Spleen (tissue), 7 donors: ENCODE measurements at regions not wholly inside any gene's neighbourhood (a gene's known extent, or its start where the extent isn't known, plus 50 kb on each side); places are given as distances from the start of the nearest gene placed in this dataset.
"Not testable (repeated sequence)": the region's sequence is repeated elsewhere in the genome, so short reads cannot be mapped to it uniquely, and the experiment has no call there.

Experiments
- POLR2A ChIP-seq, 3 donors: fragments of 450-650 bp; IDR thresholded peaks; one replicate each; pipeline ENCODE4 v1.5.1; 2017; ENCODE audit warnings: antibody characterized with exemption in 3 of 3, mild to moderate bottlenecking in 1 of 3
- TF ChIP-seq, protein P1 (sequence below), 11 experiments: fragments of 200-600 bp in 7 of 11; fragments of 450-650 bp in 4 of 11; sonication (generic) in 4 of 11; IDR thresholded peaks in 8 of 11; conservative IDR thresholded peaks in 3 of 11; 1 replicate in 7 of 11; 2 replicates in 4 of 11; pipeline versions ENCODE4 v1.4.0 to v1.8.0; 2016 to 2021; ENCODE audit warnings: antibody characterized with exemption in 11 of 11, inconsistent platforms in 4 of 11, mild to moderate bottlenecking in 1 of 11
- donor health status: DM: no; HTN: no; CAD: no; lungs with moderate emphysema.
- donor health status: DM: no; HTN: no; CAD: no.
- donor health status: DM: no; HTN: no; CAD: no.

DNA sequence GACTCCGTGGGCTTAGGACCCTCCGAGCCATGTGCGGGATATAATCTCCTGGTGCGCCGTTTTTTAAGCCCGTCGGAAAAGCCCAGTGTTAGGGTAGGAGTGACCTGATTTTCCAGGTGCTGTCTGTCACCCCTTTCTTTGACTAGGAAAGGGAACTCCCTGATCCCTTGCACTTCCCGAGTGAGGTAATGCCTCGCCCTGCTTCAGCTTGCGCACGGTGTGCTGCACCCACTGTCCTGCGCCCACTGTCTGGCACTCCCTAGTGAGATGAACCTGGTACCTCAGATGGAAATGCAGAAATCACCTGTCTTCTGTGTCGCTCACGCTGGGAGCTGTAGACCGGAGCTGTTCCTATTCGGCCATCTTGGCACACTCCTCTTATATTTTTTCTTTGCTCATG lies 95.1 kb upstream of the FRMD4B start:
- TF ChIP-seq, protein P1, sequence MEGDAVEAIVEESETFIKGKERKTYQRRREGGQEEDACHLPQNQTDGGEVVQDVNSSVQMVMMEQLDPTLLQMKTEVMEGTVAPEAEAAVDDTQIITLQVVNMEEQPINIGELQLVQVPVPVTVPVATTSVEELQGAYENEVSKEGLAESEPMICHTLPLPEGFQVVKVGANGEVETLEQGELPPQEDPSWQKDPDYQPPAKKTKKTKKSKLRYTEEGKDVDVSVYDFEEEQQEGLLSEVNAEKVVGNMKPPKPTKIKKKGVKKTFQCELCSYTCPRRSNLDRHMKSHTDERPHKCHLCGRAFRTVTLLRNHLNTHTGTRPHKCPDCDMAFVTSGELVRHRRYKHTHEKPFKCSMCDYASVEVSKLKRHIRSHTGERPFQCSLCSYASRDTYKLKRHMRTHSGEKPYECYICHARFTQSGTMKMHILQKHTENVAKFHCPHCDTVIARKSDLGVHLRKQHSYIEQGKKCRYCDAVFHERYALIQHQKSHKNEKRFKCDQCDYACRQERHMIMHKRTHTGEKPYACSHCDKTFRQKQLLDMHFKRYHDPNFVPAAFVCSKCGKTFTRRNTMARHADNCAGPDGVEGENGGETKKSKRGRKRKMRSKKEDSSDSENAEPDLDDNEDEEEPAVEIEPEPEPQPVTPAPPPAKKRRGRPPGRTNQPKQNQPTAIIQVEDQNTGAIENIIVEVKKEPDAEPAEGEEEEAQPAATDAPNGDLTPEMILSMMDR (IDR thresholded peaks at IDR 0.05 in 8 of 11, conservative IDR thresholded peaks at IDR 0.05 in 3 of 11) = not testable (repeated sequence)
- TF ChIP-seq POLR2A (IDR thresholded peaks at IDR 0.05) = not testable (repeated sequence)
